HG02884 (cell line): ENCODE measurements at regions not wholly inside any gene's neighbourhood (a gene's known extent, or its start where the extent isn't known, plus 50 kb on each side); places are given as distances from the start of the nearest gene placed in this dataset.
"Not testable (repeated sequence)": the region's sequence is repeated elsewhere in the genome, so short reads cannot be mapped to it uniquely, and the experiment has no call there.

Source experiments
- ATAC-seq: cut with Tn5 transposase; IDR thresholded peaks from one replicate; pipeline ENCODE4 v1.9.1; 2021; ENCODE audit warnings: mild to moderate bottlenecking, moderate library complexity; ENCODE audit not compliant: unreplicated experiment

DNA sequence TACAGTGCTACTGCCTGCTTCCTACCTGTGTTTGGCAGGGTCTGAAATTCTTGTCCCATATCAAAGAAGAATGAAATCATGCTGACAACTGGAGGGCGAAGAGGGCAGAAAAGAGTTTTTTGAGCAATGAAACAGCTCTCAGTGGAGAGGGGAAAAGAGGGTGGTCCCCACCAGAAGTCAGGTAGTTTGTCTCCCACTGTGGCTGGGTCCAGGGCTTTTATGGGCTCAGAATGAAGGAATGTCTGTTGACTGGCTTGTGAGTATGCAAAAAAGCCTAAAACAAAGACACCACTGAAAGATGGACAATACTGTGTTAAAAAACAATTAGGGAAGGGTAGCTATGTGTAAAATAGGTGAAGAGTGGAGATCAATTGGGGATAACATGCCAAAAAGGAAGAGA is 115.0 kb downstream of the ADAM29 start:
- no peak for ATAC-seq

DNA sequence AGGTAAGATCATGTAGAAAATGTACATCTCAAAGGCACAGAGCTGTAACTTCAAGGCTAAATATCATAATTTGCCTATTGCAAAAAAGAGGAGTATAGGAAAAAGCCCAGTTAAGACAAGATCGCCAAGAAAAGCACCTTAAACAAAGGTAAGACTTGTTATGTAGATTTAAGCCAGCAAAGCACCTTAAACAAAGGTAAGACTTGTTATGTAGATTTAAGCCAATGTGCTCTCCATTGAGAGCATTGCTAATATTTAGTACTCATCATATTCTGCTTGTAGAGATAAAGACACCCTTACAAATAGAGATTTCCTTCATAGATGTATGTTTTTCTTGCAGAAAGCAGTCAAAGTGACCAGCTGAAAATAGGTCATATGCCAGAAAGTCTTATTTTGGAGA is 115.8 kb downstream of the ADAM29 start:
- no peak for ATAC-seq

DNA sequence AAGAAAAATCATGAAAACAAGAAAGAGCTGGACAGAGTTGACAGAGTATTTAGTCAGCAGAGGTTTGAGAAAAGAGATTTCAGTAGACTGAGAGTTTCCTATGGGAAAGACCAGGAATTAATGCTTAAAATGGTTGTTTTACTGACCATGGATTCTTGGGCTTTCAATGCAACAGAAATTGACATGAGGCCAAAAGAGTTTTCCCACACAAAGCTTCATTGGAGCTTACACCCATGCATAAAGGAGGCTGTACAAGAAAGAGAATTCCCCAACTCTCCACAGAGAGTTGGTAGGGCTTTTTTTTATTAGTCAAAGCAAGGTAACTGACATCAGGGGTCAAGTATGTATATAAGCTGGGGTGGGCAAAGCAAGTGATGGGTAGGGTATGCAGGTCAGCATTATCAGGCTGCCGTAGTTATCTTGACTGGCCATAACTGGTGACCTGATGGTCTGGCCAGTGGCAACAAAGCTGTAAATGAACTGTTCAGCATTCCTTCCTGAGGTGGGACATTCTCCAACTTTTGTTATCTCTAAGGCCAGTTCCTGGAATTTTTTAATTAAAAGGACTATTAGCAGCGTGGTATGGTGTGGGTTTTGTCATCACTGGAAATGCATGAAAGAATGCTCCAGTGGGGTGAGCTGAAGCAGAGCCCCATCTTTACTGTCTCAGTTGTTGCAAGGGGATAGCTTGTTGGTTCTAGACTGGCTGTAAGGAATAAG is 117.0 kb downstream of the ADAM29 start:
- no peak for ATAC-seq

DNA sequence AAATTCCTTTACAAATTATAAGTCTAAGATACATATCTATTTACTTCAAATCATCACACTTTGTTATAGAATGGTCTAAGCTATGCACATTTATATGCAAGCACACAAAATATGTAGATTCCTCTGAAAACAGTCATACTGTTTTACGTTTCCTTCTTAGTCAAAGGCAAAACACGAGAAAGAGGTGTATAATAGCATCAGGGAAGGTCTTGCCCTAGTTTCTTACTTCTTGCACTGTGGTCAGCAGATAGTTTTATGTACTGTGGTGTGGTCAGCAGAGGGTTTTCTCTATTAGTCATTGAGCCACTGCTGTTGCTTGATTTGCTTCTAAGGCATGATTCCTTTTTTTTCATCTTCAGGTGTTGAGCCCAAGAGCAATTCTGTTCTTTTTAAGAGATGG is 117.7 kb downstream of the ADAM29 start:
- no peak for ATAC-seq

DNA sequence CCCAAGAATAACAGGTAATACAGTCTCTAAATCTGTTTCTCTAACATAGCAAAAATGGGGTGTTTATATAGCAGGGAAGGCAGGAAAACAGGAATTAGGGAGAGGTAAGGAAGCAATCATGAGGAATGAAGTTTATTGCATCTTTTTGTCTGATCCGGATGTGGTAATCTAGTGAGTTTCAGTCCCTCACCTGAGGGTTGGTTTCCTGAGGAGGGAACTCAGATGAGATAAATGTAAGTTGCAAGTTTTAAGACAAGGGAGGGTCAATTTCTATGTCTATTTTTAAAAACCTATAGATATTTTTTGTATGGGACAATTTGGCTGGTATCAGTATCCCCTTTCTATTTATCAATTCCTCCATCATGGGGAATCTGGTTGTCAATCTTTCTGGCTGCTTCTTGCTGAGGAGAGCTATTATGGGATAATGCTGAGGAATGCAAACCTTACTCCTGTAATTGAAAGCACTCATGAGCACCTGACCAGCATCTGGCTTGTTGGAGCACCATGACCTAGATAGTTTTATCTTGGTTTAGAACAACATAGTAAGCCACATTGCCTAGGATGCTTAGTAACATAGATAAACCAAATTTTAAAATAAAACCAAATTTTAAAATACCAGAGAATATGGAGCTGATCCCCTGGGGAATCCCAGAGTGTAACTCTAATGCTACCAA is 130.1 kb downstream of the ADAM29 start:
- no peak for ATAC-seq

DNA sequence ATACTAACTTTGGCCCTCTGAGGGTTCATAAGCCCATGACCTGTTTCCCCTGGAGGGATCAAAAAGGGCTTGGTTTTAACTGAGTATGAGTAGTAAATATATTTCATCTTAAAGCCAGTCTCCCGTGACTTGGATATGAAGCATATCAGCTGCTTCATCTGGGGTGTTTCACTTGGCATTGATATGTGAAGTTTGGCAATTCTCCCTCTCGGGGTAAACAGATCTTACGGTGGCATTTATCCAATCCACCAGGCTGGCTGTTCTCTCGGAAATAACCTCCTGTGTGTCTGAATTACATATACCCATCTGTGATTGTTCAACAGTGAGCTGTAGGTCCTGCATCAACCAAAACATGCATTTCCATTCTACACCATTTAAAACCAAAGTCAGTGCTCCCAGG is 130.7 kb downstream of the ADAM29 start:
- ATAC-seq, result no peak

DNA sequence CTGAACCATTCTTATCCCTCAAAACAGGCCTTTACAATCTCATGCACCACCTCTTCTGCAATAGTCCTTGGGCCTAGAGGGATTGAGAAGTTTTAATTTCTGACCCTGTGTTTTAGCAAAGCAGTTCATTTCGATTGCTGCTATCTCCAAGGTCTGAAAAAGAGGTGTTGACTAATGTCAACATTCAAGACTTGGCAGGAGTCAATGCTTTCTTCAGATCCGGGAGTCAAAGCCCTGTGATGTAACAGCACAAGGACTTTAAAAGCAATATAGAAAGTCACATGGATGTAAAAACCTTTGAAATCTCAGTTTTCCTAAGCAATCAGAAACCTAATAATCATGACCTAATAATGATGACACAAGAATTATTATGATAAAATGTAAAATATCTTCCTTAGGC is 133.8 kb downstream of the ADAM29 start:
- no peak for ATAC-seq

DNA sequence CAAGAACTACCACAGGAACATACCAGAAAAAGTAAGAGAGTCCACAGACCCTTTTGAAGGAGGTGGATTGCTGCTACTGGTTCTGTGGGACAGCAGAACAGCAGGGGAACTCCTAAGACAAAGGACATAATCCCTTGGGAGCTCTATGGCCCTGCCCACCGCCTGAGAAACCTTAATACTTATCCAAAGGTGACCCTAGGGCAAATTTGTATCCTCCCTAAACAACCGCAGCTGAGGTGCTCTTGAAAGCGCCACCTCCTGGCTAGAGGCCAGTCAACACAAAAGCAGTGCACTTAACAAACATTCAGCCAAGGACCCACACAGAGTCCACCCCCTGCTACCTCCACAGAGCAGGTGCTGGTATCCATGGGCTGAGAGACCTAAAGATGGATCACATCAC is 136.8 kb downstream of the ADAM29 start:
- ATAC-seq, result no peak

DNA sequence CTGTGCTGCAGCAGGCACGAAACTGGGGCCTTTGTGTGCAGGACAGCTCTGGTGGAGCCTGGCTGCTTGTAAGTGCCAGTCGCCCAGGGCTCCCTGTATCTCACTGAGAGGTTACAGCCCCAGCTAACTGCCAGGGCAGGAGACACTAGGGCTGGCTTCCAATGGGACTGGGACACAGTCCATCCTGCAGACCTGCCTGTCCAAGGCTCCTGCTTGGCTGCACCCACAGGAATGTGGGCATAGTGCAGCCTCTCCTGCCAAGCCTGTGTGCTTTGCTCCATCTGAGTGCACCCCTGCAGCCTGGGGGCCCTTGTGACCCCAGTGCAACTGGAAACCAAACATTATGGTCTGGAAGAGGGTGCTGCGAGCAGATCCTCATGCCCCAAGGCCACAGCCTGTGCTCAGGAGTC is 144.0 kb downstream of the ADAM29 start:
- no peak for ATAC-seq

DNA sequence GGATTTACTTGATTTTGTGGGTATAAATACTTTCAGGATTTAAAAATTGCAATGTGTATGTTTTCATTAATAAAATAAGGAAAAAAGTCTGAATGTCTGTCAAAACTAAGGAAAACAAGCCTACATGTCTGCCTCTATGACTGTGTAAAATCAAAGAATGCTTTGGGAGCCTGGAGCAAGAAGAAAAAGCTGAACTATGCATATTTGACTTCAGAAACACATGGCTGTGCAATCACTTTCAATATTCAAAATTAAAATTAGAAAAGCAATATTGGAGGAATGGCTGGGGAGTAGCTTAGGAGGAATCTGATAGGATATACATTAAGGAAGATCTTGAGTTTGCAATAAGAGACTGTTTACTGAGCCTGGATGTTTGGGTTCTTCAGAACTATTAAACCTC is 147.1 kb downstream of the ADAM29 start:
- ATAC-seq, result no peak

DNA sequence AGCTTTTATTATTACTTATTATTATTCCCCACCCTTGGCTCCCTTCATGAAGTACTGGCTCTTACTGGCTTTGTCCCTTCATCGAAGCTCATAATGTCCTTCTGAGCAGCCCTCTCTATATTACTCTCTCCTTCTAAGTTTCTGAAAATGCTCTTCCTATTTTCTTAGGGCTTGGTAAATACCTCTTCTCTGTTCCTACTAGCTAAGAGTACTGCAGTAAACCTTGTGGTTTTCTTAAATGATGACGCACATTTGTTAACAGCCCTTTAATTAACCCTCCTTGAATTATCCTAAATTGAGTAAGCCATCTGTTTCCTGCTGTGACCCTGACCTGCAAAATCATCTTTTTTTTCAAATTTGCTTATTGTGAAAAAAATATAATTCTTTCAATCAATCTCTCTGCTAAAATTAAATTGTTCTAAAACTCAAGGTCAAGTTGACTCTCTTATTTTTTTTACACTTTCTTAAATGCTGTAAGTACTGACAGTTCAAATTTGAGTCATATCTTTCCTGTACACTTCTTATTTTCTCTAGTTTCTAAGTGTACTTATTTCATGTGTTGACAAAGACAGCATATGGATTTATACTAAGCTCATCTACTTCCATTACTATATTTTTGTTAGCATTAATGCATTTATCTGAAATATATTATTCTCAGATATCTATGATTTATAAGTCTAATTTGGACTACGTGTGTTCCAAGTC is 148.9 kb downstream of the ADAM29 start:
- ATAC-seq, result no peak

DNA sequence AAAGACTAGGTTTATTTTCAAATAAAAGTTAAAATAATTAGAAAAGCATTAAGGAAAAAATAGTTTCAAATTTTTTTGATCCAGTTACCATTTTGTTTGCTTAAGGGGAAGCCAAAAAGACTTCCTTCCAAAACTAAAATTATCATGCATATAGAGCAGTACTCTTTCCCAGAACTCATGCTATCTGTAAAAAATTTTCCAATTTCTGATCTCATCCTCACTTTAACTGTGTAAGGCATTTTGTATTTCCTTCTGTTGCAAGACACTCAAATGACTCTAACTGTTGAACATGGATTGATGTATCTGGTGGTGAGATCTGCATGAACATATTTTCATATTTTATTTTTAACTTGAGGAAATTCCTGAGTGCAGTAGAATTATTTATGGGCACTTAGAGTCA is 150.1 kb downstream of the ADAM29 start:
- no peak for ATAC-seq

DNA sequence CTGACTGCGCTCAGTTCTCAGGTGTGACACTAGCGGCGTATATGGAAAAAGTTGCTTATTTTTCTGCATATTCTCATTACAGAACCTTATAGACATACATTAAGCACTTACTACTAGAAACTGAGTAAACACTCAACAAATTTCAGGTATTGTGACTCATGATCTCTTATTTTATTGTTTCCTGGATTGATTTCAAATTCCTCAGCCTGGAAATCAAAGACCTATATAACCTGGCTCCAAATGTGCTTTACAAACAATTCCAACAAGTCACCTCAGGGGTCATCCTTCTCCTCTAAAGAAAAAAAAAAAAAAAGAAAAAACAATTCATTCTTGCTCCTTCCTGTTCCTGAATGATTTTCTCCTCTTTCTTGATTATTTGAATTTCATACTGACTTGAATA is 152.3 kb downstream of the ADAM29 start:
- ATAC-seq, result no peak

DNA sequence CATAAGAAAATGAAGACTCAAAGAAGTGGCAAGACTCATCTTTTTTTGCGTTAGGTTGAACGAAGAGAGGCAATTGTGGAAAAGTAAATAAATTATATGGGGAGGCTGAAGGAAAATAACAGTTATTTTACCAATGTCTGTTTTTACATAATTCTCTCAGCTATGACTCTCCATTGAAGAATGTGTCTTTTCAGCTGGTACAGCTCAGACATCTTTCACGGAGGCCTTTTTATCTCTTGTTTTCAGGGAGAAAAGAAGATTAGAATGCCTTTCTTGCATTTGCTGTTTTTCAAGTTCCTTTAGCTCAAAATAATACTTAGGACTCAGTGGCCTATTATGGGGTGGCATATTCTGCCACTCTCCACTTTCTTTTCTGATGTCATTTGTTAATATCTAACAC is 153.0 kb downstream of the ADAM29 start:
- ATAC-seq, result no peak

DNA sequence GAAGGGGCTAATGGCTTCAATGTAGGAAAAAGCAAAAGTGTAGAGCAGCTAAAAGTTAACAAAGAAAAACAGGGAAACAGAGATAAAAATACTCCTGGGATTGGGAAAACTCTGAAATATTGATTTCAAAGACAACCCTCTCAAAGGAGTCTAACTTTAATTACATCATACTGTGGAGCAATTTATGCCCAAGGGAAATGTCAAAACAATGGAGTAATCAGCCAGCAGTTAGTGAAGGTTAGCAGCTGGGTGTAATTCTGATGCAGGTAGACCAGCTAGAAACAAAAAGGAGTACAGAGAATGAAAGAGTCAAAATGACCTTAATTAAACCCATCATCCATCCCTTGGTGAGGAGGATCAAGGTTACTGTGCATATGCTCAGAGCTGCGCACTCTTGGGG is 169.0 kb downstream of the ADAM29 start:
- ATAC-seq, result no peak

DNA sequence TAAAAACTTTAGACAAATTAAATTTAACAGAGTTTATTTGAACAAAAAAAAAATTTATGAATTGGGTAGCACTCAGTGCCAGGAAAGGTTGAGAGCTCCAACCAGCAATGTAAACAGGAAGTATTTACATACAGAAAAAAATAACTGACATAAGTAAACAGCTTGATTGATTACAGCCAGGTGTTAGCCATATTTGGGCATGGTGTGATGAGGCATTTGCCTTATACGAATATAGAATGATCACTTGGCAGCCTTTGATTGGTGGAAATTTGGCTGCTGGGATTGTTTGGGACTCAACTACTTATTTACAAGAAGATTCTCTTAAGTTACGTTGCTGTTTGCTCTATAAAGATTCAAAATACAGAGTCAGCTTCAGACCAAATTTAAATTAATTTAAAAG is 172.0 kb downstream of the ADAM29 start:
- no peak for ATAC-seq

DNA sequence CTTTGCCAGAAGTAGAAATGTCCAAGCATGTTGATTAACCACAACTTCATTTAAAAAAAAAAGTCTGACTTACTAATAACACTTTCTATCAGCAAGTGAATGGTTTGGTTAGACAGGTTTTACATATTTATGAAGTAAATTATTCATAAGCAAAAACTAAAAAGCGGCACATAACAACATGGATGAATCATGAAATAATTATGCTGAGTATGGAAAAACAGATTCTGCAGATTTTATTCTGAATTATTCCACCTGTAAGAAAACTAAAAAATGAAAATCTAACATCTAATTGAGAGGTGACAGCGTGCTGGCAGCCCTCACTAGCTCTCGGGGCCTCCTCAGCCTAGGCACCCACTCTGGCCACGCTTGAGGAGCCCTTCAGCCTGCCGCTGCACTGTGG is 173.5 kb downstream of the ADAM29 start:
- ATAC-seq, result no peak

DNA sequence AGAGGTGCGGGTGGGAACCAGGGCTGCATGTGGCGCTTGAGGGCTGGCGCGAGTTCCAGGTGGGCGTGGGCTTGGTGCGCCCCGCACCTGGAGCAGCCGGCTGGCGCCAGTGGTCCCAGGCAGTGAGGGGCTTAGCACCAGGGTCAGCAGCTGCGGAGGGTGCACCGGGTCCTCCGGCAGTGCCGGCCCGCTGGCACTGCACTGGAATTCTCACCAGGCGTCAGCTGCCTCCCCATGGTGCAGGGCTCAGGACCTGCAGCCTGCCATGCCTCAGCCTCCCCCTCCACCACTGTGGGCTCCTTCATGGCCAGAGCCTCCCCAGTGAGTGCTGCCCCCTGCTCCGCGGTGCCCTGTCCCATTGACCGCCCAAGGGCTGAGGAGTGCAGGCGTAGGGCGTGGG is 174.0 kb downstream of the ADAM29 start:
- no peak for ATAC-seq

DNA sequence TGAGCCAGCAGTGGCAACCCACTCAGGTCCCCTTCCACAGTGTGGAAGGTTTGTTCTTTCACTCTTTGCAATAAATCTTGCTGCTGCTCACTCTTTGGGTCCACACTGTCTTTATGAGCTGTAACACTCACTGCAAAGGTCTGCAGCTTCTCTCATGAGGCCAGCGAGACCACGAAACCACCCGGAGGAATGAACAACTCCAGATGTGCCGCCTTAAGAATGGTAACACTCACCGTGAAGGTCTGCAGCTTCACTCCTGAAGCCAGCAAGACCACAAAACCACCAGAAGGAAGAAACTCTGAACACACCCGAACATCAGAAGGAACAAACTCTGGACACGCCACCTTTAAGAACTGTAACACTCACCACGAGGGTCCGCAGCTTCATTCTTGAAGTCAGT is 174.9 kb downstream of the ADAM29 start:
- ATAC-seq, result not testable (repeated sequence)

DNA sequence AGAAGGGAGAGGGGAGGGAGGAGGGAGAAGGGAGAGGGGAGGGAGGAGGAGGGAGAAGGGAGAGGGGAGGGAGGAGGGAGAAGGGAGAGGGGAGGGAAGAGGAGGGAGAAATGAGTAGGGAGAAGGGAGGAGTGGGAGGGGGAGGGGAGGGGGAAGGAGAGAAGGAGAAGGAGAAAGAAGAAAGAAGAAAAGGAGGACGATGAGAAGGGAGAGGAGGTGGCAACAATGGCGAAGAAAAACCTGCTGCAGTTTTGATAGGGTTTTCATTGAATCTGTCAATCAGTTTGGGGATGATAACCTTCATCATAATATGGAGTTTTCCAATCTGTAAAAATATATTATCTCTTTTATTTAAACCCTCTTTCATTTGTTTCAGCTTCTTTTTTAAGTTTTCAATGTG is 185.2 kb downstream of the ADAM29 start:
- no peak for ATAC-seq

DNA sequence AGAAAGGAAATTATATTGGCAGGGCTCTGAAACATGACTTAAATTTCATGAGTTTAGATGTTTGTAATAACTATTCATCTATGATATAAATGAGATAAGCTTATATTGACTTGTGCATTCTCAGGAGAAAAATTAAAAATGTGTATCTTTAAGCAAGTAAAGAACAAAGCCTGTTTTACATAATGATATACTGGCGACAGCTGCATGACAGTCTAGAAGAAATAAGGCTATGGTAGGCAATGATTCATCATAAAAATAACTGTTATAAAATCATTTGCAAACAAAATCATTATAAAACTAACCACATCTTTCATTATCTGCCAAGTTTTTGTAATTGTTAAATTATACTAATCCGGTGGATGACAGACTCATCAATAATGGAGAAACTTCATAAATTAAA is 188.1 kb downstream of the ADAM29 start:
- ATAC-seq, result no peak

DNA sequence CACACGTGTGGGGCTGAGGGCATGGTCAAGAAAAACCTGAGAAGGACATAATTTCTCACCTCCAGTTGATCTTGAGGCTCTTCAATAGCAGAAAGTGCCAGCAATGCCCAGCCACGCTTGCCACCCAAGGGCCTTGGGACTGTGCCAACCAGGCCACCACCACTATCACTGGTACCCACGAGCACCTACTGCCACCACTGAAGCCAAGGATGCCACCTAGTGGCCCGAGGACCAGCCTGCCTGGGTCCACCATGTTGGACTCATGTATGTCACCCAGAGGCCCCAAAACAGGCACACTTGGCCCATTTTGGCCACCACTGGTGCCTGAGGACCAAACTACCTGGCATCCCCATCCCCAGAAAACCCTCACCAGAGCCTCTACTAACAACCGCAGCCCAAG is 191.8 kb downstream of the ADAM29 start:
- no peak for ATAC-seq
